Liver (tissue), 8 donors: ENCODE measurements at regions not wholly inside any gene's neighbourhood (a gene's known extent, or its start where the extent isn't known, plus 50 kb on each side); places are given as distances from the start of the nearest gene placed in this dataset.

ENCODE experiments used
- DNase-seq: peaks from one replicate; pipeline ENCODE4 v3.0.0-alpha.2; 2017; ENCODE audit warnings: low spot score
- H3K27ac ChIP-seq, 2 donors: one replicate each; pipeline ENCODE4 v1.7.0; 2013; ENCODE audit warnings: inconsistent platforms in 2 of 2, low read length in 2 of 2, control low read depth in 1 of 2, low read depth in 1 of 2, mild to moderate bottlenecking in 1 of 2
- H3K27me3 ChIP-seq, 4 donors: one replicate each; pipeline versions ENCODE4 v1.6.1 to v1.7.0; 2013; ENCODE audit warnings: low read length in 3 of 4, inconsistent platforms in 1 of 4, mild to moderate bottlenecking in 1 of 4, moderate library complexity in 1 of 4; ENCODE audit not compliant: control insufficient read depth in 4 of 4, insufficient read depth in 4 of 4
- H3K36me3 ChIP-seq, 4 donors: one replicate each; pipeline versions ENCODE4 v1.6.1 to v1.7.0; 2013; ENCODE audit warnings: low read length in 3 of 4, mild to moderate bottlenecking in 3 of 4, low read depth in 1 of 4, moderate library complexity in 1 of 4; ENCODE audit not compliant: control insufficient read depth in 4 of 4, insufficient read depth in 3 of 4
- H3K4me1 ChIP-seq, 4 donors: one replicate each; pipeline versions ENCODE4 v1.6.1 to v1.7.0; 2013; ENCODE audit warnings: low read length in 3 of 4, mild to moderate bottlenecking in 3 of 4, moderate library complexity in 1 of 4; ENCODE audit not compliant: control insufficient read depth in 4 of 4, insufficient read depth in 4 of 4
- H3K4me3 ChIP-seq, 3 donors: one replicate each; pipeline versions ENCODE4 v1.6.1 to v1.7.0; 2013; ENCODE audit warnings: low read length in 3 of 3, control low read depth in 1 of 3, low read depth in 1 of 3, mild to moderate bottlenecking in 1 of 3
- H3K9ac ChIP-seq, 2 donors: one replicate each; pipeline ENCODE4 v1.7.0; 2013; ENCODE audit warnings: low read length in 2 of 2, mild to moderate bottlenecking in 2 of 2, moderate library complexity in 2 of 2, control low read depth in 1 of 2, low read depth in 1 of 2
- H3K9me3 ChIP-seq, 4 donors: one replicate each; pipeline versions ENCODE4 v1.6.1 to v1.7.0; 2013; ENCODE audit warnings: low read length in 3 of 4; ENCODE audit not compliant: control insufficient read depth in 4 of 4
- ATF3 ChIP-seq: IDR thresholded peaks from 2 replicates; pipeline ENCODE4 v1.6.1; 2016; ENCODE audit warnings: antibody characterized with exemption
- CTCF ChIP-seq: fragments of 150-350 bp; IDR thresholded peaks from 2 replicates; pipeline ENCODE4 v1.5.1; 2017; ENCODE audit warnings: improper control_type of control experiment, low read depth, low read length; ENCODE audit not compliant: missing input control
- EGR1 ChIP-seq, 2 donors: IDR thresholded peaks; 2 replicates each; pipeline ENCODE4 v1.6.1; 2016 to 2018; ENCODE audit warnings: antibody characterized with exemption in 2 of 2, low read depth in 2 of 2
- FOXA1 ChIP-seq: IDR thresholded peaks from 2 replicates; pipeline ENCODE4 v1.6.1; 2016; ENCODE audit warnings: antibody characterized with exemption
- FOXA2 ChIP-seq: IDR thresholded peaks from 2 replicates; pipeline ENCODE4 v1.6.1; 2016; ENCODE audit warnings: antibody characterized with exemption
- GABPA ChIP-seq, 2 donors: IDR thresholded peaks in 1 of 2; conservative IDR thresholded peaks in 1 of 2; 2 replicates each; pipeline ENCODE4 v1.6.1; 2016; ENCODE audit warnings: antibody characterized with exemption in 2 of 2, mild to moderate bottlenecking in 1 of 2, moderate library complexity in 1 of 2
- HNF4A ChIP-seq, 2 donors: conservative IDR thresholded peaks; 2 replicates each; pipeline ENCODE4 v1.6.1; 2016; ENCODE audit warnings: antibody characterized with exemption in 2 of 2, mild to moderate bottlenecking in 2 of 2
- HNF4G ChIP-seq: IDR thresholded peaks from 2 replicates; pipeline ENCODE4 v1.6.1; 2016; ENCODE audit warnings: antibody characterized with exemption
- JUND ChIP-seq, 2 donors: IDR thresholded peaks; 2 replicates each; pipeline ENCODE4 v1.6.1; 2016; ENCODE audit warnings: antibody characterized with exemption in 2 of 2
- MAX ChIP-seq: IDR thresholded peaks from 2 replicates; pipeline ENCODE4 v1.6.1; 2016; ENCODE audit warnings: antibody characterized with exemption
- NR2F2 ChIP-seq: IDR thresholded peaks from 2 replicates; pipeline ENCODE4 v1.6.1; 2016; ENCODE audit warnings: antibody characterized with exemption
- RAD21 ChIP-seq, 2 donors: IDR thresholded peaks; 2 replicates each; pipeline ENCODE4 v1.6.1; 2016; ENCODE audit warnings: antibody characterized with exemption in 2 of 2, mild to moderate bottlenecking in 2 of 2
- REST ChIP-seq: IDR thresholded peaks from 2 replicates; pipeline ENCODE4 v1.6.1; 2016; ENCODE audit warnings: antibody characterized with exemption, mild to moderate bottlenecking
- RXRA ChIP-seq, 2 donors: IDR thresholded peaks; 2 replicates each; pipeline ENCODE4 v1.6.1; 2017 to 2018; ENCODE audit warnings: antibody characterized with exemption in 2 of 2, mild to moderate bottlenecking in 1 of 2
- SP1 ChIP-seq: IDR thresholded peaks from 2 replicates; pipeline ENCODE4 v1.6.1; 2018; ENCODE audit warnings: antibody characterized with exemption, mild to moderate bottlenecking
- TAF1 ChIP-seq: conservative IDR thresholded peaks from 2 replicates; pipeline ENCODE4 v1.6.1; 2016; ENCODE audit warnings: antibody characterized with exemption, mild to moderate bottlenecking
- YY1 ChIP-seq: IDR thresholded peaks from 2 replicates; pipeline ENCODE4 v1.6.1; 2016; ENCODE audit warnings: antibody characterized with exemption, mild to moderate bottlenecking
- ZBTB33 ChIP-seq: IDR thresholded peaks from 2 replicates; pipeline ENCODE4 v1.6.1; 2016; ENCODE audit warnings: antibody characterized with exemption
- WGBS: extraction: QIAGEN DNeasy Blood & Tissue Kit; methylation state at CpG from one replicate; pipeline ENCODE4 v1.1.7; 2013; 5-methylcytosine and 5-hydroxymethylcytosine counted together
- donor health status: healthy.
- donor health status: healthy.
- donor health status: healthy.
- donor health status: healthy.
- donor health status: healthy.

GRCh38 chr10:30791197-30791611 is 161.7 kb upstream of the LYZL2 start:
- Histone ChIP-seq H3K27ac (no peak overlapping the region), H3K9ac (no peak overlapping the region), H3K27me3 (no peaks in the 10 kb centered on the region), H3K4me3 (no peak overlapping the region), H3K4me1 (no peaks in the 10 kb centered on the region), H3K9me3 (peaks cover 0 to 2% (median 0%) of the 10 kb centered on the region in 4 donors), H3K36me3 (no peaks in the 10 kb centered on the region)
- WGBS, result 74% methylated on average over 5 of the region's 5 CpGs
- DNase-seq, result no peak
- TF ChIP-seq ZBTB33, result no peak
- TF ChIP-seq FOXA1, result no peak
- no peak for TF ChIP-seq RXRA (IDR thresholded peaks at IDR 0.05)
- no peak for TF ChIP-seq CTCF
- TF ChIP-seq GABPA (IDR thresholded peaks at IDR 0.05 in 1 of 2, conservative IDR thresholded peaks at IDR 0.05 in 1 of 2), result no peak
- no peak for TF ChIP-seq MAX
- no peak for TF ChIP-seq NR2F2

- Histone ChIP-seq H3K36me3 (no peaks in the 10 kb centered on the region), H3K4me3 (no peak overlapping the region), H3K27ac (no peak overlapping the region), H3K9me3 (peaks cover 0 to 2% (median 0%) of the 10 kb centered on the region in 4 donors), H3K27me3 (no peaks in the 10 kb centered on the region), H3K4me1 (peaks cover 0 to 3% (median under 1%) of the 10 kb centered on the region in 4 donors), H3K9ac (no peak overlapping the region)
- TF ChIP-seq FOXA2 (no peak), SP1 (no peak), RXRA (IDR thresholded peaks at IDR 0.05) (no peak), ZBTB33 (no peak), JUND (IDR thresholded peaks at IDR 0.05) (no peak), REST (no peak), CTCF (no peak), RAD21 (IDR thresholded peaks at IDR 0.05) (no peak), MAX (no peak), GABPA (IDR thresholded peaks at IDR 0.05 in 1 of 2, conservative IDR thresholded peaks at IDR 0.05 in 1 of 2) (no peak), HNF4A (conservative IDR thresholded peaks at IDR 0.05) (no peak), TAF1 (no peak), YY1 (no peak), EGR1 (IDR thresholded peaks at IDR 0.05; ENCODE audit: low read depth in 2 of 2) (no peak), HNF4G (no peak), ATF3 (no peak), NR2F2 (no peak), FOXA1 (no peak)
- 94% methylated on average over 10 of the region's 10 CpGs for WGBS
- no peak for DNase-seq
These were observed 160.3 kb upstream of the LYZL2 start for GRCh38 chr10:30789806-30790205.
